PC-3 (cell line): ENCODE measurements at regions not wholly inside any gene's neighbourhood (a gene's known extent, or its start where the extent isn't known, plus 50 kb on each side); places are given as distances from the start of the nearest gene placed in this dataset.

Experiments
- ATAC-seq: fragments of 200-7000 bp; cut with Tn5 transposase; 2 replicates; pipeline ENCODE4 v1.9.1; 2020; ENCODE audit warnings: mild to moderate bottlenecking, moderate library complexity
- BruUV-seq: library from RNA; stranded (reverse); fragments of 400-500 nt; replicated peaks from 2 replicates; lab custom pipeline; 2021; lab: Mats Ljungman, UMichigan
- CTCF ChIA-PET: fragments of 300-600 bp; sonication (Branson Sonifier 250); formaldehyde crosslinking; loops from one replicate; lab custom pipeline; 2022; ENCODE audit warnings: antibody characterized with exemption; lab: Charles Lee
- POLR2A ChIA-PET: fragments of 300-600 bp; sonication (Branson Sonifier 250); formaldehyde crosslinking; loops from one replicate; lab custom pipeline; 2022; ENCODE audit warnings: antibody characterized with exemption; ENCODE audit not compliant: unreplicated experiment; lab: Charles Lee
- DNase-seq: peaks from one replicate; pipeline ENCODE4 v3.0.0-alpha.2; 2015
- H2AFZ ChIP-seq: fragments of 300-600 bp; sonication (generic); 2 replicates; pipeline ENCODE4 v1.6.0; 2016; ENCODE audit warnings: antibody characterized with exemption, low read length
- H3F3A ChIP-seq: fragments of 300-600 bp; sonication (generic); one replicate; pipeline ENCODE4 v1.6.0; 2017; ENCODE audit warnings: antibody characterized with exemption, low read length, control low read depth, mild to moderate bottlenecking; ENCODE audit not compliant: unreplicated experiment
- H3K27ac ChIP-seq: fragments of 300-600 bp; sonication (generic); 2 replicates; pipeline ENCODE4 v1.5.1; 2016; ENCODE audit warnings: mild to moderate bottlenecking, low read length
- H3K27me3 ChIP-seq: fragments of 300-600 bp; sonication (generic); 2 replicates; pipeline ENCODE4 v1.6.1; 2016; ENCODE audit warnings: low read length, mixed read lengths
- H3K36me3 ChIP-seq: fragments of 300-600 bp; sonication (generic); 2 replicates; pipeline ENCODE4 v1.6.1; 2016; ENCODE audit warnings: low read depth, mixed run types, low read length, mixed read lengths
- H3K4me1 ChIP-seq: fragments of 300-600 bp; sonication (generic); 2 replicates; pipeline ENCODE4 v1.5.1; 2016; ENCODE audit warnings: low read length; ENCODE audit not compliant: insufficient read depth
- H3K4me2 ChIP-seq: fragments of 300-600 bp; sonication (generic); 2 replicates; pipeline ENCODE4 v1.6.0; 2016; ENCODE audit warnings: low read length
- H3K4me3 ChIP-seq: fragments of 300-600 bp; sonication (generic); 2 replicates; pipeline ENCODE4 v1.5.1; 2016; ENCODE audit warnings: mild to moderate bottlenecking, low read length, mixed read lengths
- H3K79me2 ChIP-seq: fragments of 300-600 bp; sonication (generic); 2 replicates; pipeline ENCODE4 v1.6.1; 2017; ENCODE audit warnings: low read length, mixed read lengths
- H3K9ac ChIP-seq: fragments of 300-600 bp; sonication (generic); 2 replicates; pipeline ENCODE4 v1.6.0; 2016; ENCODE audit warnings: mild to moderate bottlenecking, low read length
- H3K9me2 ChIP-seq: fragments of 300-600 bp; sonication (generic); replicated peaks from 2 replicates; pipeline ENCODE4 v1.6.1; 2016; ENCODE audit warnings: mixed run types, low read length, mixed read lengths
- H3K9me3 ChIP-seq: fragments of 300-600 bp; sonication (generic); 2 replicates; pipeline ENCODE4 v1.6.1; 2016; ENCODE audit warnings: low read length, mixed read lengths
- H4K20me1 ChIP-seq: fragments of 300-600 bp; sonication (generic); 2 replicates; pipeline ENCODE4 v1.6.1; 2016; ENCODE audit warnings: low read length, mixed read lengths
- EZH2 ChIP-seq: fragments of 300-600 bp; sonication (generic); IDR thresholded peaks from one replicate; pipeline ENCODE4 v1.6.1; 2017; ENCODE audit warnings: antibody characterized with exemption, mild to moderate bottlenecking, low read length; ENCODE audit not compliant: unreplicated experiment
- EZH2phosphoT487 ChIP-seq: fragments of 300-600 bp; sonication (generic); IDR thresholded peaks from 2 replicates; pipeline ENCODE4 v1.6.1; 2018; ENCODE audit warnings: mild to moderate bottlenecking, antibody characterized with exemption, low read length, borderline replicate concordance
- intact Hi-C: fragments of 100-400 bp; cut with micrococcal nuclease; formaldehyde crosslinking; loops from 2 replicates; pipeline ENCODE4 v1.9.0; 2023
- TF ChIP-seq, protein P1 (sequence below): fragments of 300-600 bp; sonication (generic); conservative IDR thresholded peaks from 2 replicates; pipeline ENCODE4 v1.5.1; 2017; ENCODE audit warnings: antibody characterized with exemption, low read depth, mild to moderate bottlenecking, low read length

DNA sequence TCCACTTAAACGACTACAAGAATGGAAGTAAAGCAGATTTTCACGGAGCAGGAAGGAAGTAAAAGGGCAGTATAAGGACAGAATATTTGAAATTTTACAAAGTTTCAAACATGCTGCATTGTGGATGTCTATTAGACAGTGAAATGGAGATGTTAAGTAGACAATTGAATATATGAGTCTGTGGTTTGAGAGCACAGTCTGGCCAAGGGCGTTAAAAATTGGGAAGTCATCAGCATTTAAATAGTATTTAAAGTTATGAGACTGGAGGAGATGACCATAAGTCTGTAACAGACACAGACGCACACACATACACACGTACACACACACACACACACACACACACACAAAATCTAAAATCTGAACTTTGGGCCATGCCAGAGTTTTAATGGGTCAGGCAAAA is 935.9 kb downstream of the EPHA3 start:
- DNase-seq = no peak
- Histone ChIP-seq H3F3A (no peaks in the 10 kb centered on the region), H3K79me2 (no peaks in the 10 kb centered on the region), H2AFZ (peak overlapping the region; percentile 34; the same call in 1 of the 2 replicates), H3K4me3 (no peak overlapping the region), H3K4me2 (no peak overlapping the region), H3K9me2 (no peaks in the 10 kb centered on the region), H4K20me1 (no peaks in the 10 kb centered on the region), H3K4me1 (no peaks in the 10 kb centered on the region), H3K36me3 (no peaks in the 10 kb centered on the region), H3K9me3 (no peaks in the 10 kb centered on the region), H3K27me3 (no peaks in the 10 kb centered on the region), H3K27ac (no peak overlapping the region), H3K9ac (no peak overlapping the region)
- TF ChIP-seq EZH2phosphoT487 (no peak), EZH2 (no peak)
- TF ChIP-seq, protein P1, sequence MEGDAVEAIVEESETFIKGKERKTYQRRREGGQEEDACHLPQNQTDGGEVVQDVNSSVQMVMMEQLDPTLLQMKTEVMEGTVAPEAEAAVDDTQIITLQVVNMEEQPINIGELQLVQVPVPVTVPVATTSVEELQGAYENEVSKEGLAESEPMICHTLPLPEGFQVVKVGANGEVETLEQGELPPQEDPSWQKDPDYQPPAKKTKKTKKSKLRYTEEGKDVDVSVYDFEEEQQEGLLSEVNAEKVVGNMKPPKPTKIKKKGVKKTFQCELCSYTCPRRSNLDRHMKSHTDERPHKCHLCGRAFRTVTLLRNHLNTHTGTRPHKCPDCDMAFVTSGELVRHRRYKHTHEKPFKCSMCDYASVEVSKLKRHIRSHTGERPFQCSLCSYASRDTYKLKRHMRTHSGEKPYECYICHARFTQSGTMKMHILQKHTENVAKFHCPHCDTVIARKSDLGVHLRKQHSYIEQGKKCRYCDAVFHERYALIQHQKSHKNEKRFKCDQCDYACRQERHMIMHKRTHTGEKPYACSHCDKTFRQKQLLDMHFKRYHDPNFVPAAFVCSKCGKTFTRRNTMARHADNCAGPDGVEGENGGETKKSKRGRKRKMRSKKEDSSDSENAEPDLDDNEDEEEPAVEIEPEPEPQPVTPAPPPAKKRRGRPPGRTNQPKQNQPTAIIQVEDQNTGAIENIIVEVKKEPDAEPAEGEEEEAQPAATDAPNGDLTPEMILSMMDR = no peak
- ATAC-seq = no peak
- POLR2A ChIA-PET = no interaction called here
- no TSS peak for BruUV-seq
- intact Hi-C loops = no loop called here
- CTCF ChIA-PET = no interaction called here

DNA sequence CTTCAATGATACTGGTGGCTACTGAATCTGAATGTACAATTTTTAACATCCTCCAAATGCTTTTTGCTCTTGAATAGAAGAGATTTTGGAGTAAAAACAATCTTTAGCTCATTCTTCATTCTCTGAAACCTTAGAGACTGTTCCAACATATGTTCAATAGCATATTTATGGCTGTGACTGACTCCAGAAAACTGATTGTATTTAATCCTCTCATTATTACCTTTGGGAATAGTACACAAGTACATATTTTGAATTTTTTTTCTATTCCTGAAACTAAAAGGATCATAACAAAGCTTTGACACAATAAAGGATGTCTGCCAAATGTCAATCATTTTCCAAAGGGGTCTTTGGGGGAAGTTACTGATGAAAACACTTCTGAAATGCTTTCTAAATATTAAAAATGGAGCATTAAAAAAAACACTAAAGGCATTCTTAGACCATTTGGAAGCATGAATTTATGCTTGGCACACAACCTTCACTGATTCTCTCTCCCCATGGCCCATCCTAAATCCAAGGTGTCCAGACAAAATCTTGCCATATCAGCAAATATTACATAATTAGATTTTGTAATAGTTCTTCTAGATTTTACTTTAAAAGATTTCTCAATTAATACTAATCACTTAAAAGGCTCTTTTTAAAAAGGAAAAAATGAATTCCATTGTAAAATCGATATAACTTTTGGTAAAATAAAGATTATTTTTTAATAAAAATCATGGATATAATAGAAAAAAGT is 936.8 kb downstream of the EPHA3 start:
- no peaks in the 10 kb centered on the region for H3K36me3 ChIP-seq
- no peaks in the 10 kb centered on the region for H4K20me1 ChIP-seq
- DNase-seq = no peak
- intact Hi-C loops = no loop called here
- H3F3A ChIP-seq = no peaks in the 10 kb centered on the region
- ChIA-PET CTCF (no interaction called here), POLR2A (no interaction called here)
- no peak overlapping the region for H3K4me2 ChIP-seq
- no peak overlapping the region for H3K9ac ChIP-seq
- no TSS peak for BruUV-seq
- H3K9me3 ChIP-seq = no peaks in the 10 kb centered on the region
- no peaks in the 10 kb centered on the region for H3K9me2 ChIP-seq
- TF ChIP-seq EZH2 = no peak
- no peak for TF ChIP-seq EZH2phosphoT487
- TF ChIP-seq, protein P1 = no peak
- no peak overlapping the region for H3K27ac ChIP-seq
- H3K79me2 ChIP-seq = no peaks in the 10 kb centered on the region
- no peak overlapping the region for H3K4me3 ChIP-seq
- no peak overlapping the region for H2AFZ ChIP-seq
- no peaks in the 10 kb centered on the region for H3K27me3 ChIP-seq
- ATAC-seq = no peak
- H3K4me1 ChIP-seq = no peaks in the 10 kb centered on the region

DNA sequence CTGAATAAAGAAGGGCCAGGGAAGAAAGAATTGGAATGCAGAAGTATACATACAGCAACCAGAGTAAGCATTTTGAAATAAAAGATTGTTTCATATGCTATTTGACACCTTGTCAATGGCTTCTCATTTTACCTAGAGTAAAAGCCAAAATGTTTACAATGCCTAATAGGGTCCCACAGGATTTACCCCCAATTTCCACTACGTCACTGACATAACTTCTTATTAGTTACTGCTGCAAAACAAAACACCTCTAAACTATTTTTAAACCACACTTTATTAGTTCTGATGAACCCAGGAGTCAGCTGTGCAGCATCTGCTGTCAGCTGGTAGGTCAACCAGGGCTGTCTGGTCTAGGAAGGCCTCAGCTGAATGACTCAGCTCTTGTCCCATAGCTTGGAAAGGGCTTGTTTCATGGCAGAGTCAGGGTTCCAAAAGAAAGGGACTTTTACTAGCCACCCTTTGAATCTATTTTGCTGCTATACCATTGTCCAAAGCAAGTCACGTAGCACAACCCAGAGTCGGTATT is 945.1 kb downstream of the EPHA3 start:
- Histone ChIP-seq H2AFZ (no peak overlapping the region), H3K27ac (no peak overlapping the region), H3F3A (no peaks in the 10 kb centered on the region), H3K36me3 (no peaks in the 10 kb centered on the region), H3K9me3 (no peaks in the 10 kb centered on the region), H4K20me1 (no peaks in the 10 kb centered on the region), H3K27me3 (0 out of 2 replicates have a peak, but pooled peaks cover 3% of the 10 kb centered on the region), H3K4me1 (no peaks in the 10 kb centered on the region), H3K79me2 (no peaks in the 10 kb centered on the region), H3K9me2 (no peaks in the 10 kb centered on the region), H3K4me2 (no peak overlapping the region), H3K9ac (no peak overlapping the region), H3K4me3 (no peak overlapping the region)
- ChIA-PET POLR2A (no interaction called here), CTCF (no interaction called here)
- intact Hi-C loops = no loop called here
- no peak for ATAC-seq
- TF ChIP-seq EZH2 (no peak), EZH2phosphoT487 (no peak)
- TF ChIP-seq, protein P1 = no peak
- DNase-seq = no peak
- no TSS peak for BruUV-seq
